Uterus (tissue), 2 donors: ENCODE measurements at regions not wholly inside any gene's neighbourhood (a gene's known extent, or its start where the extent isn't known, plus 50 kb on each side); places are given as distances from the start of the nearest gene placed in this dataset.

Experiments used
- CTCF ChIP-seq, 4 experiments: fragments of 200-600 bp in 2 of 4; fragments of 450-650 bp in 2 of 4; sonication (generic) in 2 of 4; IDR thresholded peaks; one replicate each; pipeline ENCODE4 v1.5.1; 2016 to 2019; ENCODE audit warnings: antibody characterized with exemption in 4 of 4, mild to moderate bottlenecking in 2 of 4, moderate library complexity in 1 of 4
- POLR2A ChIP-seq, 2 donors: fragments of 450-650 bp; IDR thresholded peaks; one replicate each; pipeline ENCODE4 v1.6.1; 2016; ENCODE audit warnings: antibody characterized with exemption in 2 of 2, mild to moderate bottlenecking in 1 of 2, moderate library complexity in 1 of 2

- no peak for TF ChIP-seq CTCF (IDR thresholded peaks at IDR 0.05)
- no peak for TF ChIP-seq POLR2A (IDR thresholded peaks at IDR 0.05)
Measured at GRCh38 chr11:87739261-87739660, 436.0 kb downstream of the RAB38 start.
